GM21515 (cell line): ENCODE measurements at regions not wholly inside any gene's neighbourhood (a gene's known extent, or its start where the extent isn't known, plus 50 kb on each side); places are given as distances from the start of the nearest gene placed in this dataset.

Experiments
- ATAC-seq: cut with Tn5 transposase; IDR thresholded peaks from one replicate; pipeline ENCODE4 v1.9.1; 2021; ENCODE audit not compliant: unreplicated experiment

DNA sequence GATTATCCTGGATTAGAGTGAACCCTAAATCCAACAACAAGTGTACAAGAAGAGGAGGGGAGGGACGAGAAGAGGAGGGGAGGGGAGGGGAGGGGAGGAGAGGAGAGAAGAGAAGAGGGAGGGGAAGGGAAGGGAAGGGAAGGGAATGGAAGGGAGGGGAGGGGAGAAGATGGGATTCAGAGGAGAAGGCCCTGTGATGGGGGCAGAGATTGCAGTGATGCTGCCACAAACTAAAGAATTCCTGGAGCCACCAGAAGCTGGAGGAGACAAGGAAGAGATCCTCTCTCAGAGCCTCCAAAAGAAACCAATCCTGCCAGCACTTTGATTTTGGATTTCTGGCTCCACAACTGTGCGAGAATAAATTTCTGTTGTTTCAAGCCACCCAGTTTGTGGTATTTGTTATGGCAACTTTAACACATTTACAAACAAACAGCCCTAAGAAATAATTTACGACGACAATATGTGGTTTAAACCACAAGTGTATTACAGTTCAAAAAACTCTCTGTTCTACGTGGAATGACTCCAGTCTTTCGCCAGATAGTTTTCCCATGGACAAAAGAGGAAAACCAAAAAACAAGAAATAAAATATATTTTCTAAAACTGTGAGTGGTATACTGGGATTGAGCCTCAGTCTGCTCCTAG lies 235.4 kb downstream of the HDGFL1 start:
- ATAC-seq = no peak

DNA sequence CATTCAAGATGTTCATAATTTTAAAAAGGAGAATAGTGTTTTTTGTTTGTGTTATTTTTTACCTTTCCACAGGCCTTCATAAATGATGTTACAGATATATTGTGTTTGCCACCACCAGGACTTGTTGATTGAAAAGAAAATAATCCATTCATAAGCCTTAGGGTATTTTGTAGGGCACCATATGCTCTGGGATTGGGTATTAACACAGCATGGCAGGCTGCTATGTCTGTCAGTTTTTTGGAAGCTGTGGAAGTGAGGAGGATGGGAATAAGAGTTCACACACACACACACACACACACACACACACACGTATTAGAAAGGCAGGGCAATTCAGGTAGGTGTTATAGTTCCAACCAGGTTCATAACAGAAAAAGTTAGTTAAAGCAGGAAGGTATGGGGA lies 237.9 kb downstream of the HDGFL1 start:
- no peak for ATAC-seq

DNA sequence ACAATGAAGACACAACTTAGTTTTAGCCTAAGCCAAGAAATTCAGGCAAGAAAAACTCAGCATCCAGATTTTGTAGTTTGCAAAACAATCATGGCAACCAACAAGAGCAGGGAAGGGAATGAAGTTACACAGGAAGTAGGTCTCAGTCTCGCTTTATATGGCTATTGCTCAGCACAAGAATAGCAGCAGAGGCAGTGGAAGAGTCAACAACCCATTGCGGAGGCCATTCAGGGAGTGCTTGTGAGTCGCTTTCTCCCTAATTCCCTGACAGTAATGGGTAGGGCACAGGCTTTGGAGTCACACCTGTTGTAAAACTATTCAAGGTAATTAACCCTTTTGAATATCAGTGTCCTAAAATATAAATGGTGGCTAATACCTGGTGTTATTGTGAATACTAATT lies 238.5 kb downstream of the HDGFL1 start:
- no peak for ATAC-seq

DNA sequence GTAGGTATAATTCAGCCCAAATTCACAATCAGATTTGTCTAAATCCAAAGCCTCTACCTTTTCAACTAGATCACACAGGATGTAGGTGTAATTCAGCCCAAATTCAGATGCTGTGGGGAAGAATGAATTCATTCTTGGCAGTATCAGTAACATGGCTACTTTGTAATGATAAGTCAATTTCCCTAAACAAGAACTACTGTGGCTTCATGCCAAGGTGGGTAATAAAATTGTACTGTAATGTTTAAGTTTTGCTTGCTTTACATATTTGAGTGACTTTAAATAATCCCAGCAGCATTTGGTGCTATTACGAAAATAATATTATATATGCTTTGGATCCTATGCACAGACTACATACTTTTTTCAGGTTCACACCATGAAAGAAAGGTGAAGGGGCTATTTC lies 239.1 kb downstream of the HDGFL1 start:
- ATAC-seq = no peak

DNA sequence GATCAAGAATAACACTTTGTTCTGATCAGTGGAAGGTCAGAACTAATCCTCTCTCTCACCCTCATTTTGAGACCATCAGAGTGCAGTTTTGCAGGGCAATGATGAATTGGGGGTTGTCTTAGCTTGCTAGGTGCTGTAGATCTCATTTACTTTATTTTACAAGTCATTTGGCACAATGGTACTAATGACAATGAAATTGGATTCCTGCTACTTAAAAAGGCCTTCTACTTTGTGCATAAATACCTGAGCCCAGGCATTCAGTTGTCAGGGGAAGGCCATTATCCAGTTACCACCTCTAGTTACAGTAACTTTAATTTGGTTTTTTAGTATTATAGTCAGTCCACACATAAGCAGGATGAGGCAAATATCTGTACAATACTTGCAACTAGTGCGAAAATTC lies 240.0 kb downstream of the HDGFL1 start:
- ATAC-seq = no peak

DNA sequence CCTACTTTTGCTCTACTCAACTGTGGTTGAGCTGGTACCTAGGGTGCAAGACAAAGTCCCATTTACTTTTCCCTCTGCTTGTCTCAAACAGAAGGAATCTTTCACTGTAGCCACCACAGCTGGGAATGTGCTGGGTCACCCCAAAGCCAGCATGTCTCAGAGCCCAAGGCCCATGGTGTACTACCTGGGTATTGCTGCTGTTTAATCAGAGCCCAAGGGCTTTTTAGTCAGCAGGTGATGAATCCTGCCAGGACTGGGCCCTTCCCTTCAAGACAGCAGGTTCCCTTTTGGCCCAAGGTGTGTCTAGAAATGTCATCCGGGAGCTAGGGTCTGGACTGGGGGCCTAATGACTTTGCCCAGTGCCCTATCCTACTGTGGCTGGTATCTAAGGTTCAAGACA lies 249.8 kb downstream of the HDGFL1 start:
- no peak for ATAC-seq

DNA sequence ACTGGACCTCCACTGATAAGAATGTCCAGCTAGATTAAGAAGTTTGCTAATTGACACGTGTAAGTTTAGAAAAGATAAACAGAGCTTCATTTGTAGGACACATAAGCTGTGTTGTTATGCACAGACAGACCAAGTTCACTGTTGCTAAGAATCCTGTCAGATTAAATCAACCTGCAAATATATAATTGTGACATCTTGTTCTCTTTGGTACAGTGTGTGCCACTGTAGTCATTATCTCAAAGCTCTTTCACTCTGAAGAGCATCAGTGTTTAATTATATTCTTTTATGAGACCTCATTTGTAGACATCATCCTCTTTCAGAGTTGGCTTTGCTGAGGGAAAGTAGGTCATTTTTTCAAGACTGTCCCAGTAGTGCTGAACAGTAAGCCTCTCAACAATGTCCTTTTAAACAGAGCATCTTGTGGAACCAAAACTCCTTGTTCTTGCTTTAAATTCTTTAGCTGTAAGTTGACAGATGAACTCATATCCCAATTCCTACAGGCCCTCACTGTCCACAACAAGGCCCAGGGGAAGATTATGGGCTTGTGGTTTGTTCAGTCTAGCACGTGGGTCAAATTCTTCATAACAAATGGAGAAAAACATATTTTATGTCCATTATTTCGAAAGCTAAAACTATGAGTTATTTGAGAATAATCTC lies 252.4 kb downstream of the HDGFL1 start:
- no peak for ATAC-seq

GRCh38 chr6:22825210-22825609 lies 255.8 kb downstream of the HDGFL1 start:
- ATAC-seq = no peak

GRCh38 chr6:22826961-22827360 lies 257.6 kb downstream of the HDGFL1 start:
- ATAC-seq = no peak

GRCh38 chr6:22827760-22828159 lies 258.4 kb downstream of the HDGFL1 start:
- ATAC-seq = no peak

- no peak for ATAC-seq
Measured at GRCh38 chr6:22828179-22829062, 259.1 kb downstream of the HDGFL1 start.

DNA sequence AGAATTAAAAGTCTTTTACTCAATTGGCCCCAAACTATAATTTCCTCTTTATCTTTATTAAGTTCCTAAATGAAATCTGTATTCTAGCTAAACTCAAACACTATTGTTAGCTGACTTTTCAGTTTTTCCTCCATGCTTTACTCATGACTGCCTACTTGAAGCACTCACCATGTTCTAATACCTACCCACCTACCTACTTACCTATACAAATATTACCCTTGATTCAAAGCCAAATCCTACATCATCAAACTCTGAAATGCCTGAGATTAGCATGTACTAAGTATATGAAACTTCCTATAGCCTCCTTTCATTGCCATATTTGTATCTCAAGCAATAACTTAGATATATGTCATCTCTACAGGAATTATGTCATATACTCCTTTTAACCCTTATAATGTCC lies 259.7 kb downstream of the HDGFL1 start:
- ATAC-seq = no peak

DNA sequence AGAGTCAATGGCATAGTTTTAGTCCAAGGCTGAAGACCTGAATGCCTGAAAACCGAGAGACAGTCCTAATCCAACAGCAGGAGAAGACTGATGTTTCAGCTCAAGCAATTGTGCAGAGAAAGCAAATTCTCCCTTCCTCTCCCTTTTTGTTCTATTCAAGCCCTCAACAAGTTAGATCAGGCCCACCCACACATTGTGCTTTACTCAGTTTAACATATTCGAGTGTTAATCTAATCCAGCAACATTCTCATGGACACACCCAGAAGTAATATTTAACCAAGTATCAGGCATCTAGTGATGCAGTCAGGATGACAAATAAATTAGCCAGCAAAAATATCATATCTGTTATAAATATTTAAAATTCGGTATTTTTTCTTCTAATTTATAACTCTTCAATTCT lies 261.1 kb downstream of the HDGFL1 start:
- no peak for ATAC-seq

- no peak for ATAC-seq
Measured at GRCh38 chr6:22833191-22833590, 263.8 kb downstream of the HDGFL1 start.

DNA sequence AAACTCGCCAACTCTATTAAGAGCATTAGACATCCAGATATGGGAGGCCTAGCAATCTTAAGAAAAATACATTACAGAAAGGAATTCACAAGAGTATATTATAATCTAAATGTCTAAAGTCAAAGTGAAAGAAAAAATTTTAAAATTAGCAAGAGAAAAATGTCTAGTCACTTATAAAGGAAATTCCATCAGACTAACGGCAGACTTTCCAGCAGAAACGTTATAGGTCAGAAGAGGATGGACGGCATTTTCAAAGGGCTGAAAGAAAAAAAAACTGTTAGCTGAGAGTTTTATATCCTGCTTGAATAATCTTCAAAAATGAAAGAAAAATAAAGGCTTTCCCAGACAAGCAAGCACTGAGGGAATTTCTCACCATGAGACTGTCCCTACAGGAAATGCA lies 269.0 kb downstream of the HDGFL1 start:
- ATAC-seq = no peak

DNA sequence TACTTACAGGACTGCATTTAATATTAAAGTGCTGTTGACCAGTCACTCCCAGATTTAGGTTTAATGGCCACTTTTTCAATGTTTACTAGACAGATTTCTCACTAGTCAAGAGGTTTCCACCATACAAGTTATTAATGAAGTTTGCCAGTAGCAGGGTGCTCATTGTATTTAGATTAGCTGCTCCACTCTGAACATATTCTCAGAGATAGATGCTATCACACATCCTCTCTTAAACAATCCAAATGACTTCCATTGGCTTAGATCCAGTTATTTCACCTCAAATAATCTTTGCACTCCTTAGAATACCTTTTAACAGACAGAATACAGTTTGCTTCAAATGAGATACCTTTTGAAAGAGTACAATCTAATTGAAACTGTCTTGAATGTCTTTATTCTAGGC lies 276.1 kb downstream of the HDGFL1 start:
- no peak for ATAC-seq

DNA sequence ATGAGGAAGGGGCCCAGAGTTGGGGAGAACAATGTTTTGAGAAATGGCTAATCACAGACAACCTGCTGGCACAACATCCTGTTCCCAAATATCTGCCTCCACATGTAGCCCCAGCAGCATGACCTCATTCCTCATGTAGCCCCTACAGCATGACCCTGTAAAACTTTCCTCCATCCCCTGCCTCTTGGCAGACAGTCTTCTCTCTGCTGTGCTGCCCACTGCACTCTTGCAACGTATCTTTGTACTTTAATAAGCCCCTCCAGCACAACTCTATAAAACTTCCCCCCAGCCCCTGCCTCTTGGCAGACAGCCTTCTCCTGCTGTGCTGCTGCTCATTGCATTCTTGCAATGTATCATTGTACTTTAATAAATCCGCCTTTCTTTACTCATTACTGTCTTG lies 278.8 kb downstream of the HDGFL1 start:
- no peak for ATAC-seq

GRCh38 chr6:22849921-22850320 lies 280.6 kb downstream of the HDGFL1 start:
- ATAC-seq = no peak

DNA sequence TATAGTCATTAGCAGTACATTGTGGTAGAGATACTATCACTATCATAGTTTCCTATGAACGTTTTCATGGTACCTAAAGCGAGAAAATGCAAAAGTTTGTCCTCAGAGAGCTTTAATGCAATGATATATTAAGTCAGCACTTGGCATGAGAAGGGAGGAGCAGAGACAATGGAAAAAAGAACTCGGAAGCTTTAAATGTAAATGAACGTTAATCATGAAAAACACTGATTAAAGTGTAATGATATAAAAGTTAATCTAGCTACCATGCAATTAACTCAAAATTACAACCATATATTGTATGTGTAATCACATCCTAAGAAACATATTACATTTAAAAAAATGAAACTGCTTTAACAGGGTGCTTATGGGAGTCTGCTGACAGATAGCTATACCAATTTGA lies 282.7 kb downstream of the HDGFL1 start:
- no peak for ATAC-seq

DNA sequence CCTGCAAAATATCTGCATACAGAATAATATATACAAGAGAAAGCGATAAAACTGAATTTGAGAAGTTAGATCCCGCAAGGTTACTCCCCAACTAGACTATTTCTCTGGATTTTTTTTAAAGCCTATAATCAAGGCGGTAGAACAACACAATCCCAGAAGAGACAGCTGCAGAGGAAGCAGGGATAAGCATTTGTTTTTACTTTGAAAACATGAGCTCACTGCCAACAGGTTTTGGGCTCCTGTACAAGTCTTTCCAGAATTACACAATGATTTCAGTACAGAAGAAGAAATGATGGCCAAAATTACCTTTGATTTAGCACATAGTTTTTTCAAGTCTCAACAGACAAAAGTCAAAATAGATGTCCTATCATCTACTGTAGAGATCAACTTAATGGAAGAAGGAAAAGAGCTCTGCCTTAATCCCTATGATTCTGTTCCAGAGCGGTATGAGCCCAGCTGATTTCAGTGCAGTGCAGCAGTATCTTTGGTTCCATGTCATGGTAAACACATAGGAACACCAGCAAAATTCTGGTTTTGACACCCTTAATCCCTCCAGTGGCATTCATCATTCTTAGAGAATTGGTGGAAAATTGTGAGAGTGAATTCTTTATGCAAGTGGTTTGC lies 304.3 kb downstream of the HDGFL1 start:
- no peak for ATAC-seq

GRCh38 chr6:22875845-22876244 lies 306.5 kb downstream of the HDGFL1 start:
- ATAC-seq = no peak

GRCh38 chr6:22878324-22878701 lies 308.9 kb downstream of the HDGFL1 start:
- ATAC-seq = no peak
